ENCODE measurements at regions not wholly inside any gene's neighbourhood (a gene's known extent, or its start where the extent isn't known, plus 50 kb on each side); places are given as distances from the start of the nearest gene placed in this dataset.
"Not testable (repeated sequence)": the region's sequence is repeated elsewhere in the genome, so short reads cannot be mapped to it uniquely, and the experiment has no call there.

- not testable (repeated sequence) for DNase-seq
Measured at GRCh38 chr3:125697979-125698640, 102.8 kb upstream of the OSBPL11 start.

GRCh38 chr3:125715651-125716050 lies 120.4 kb upstream of the OSBPL11 start:
- no peak for DNase-seq

GRCh38 chr3:125732151-125732550 lies 136.9 kb upstream of the OSBPL11 start:
- not testable (repeated sequence) for DNase-seq

GRCh38 chr3:125741991-125742718 lies 146.9 kb upstream of the OSBPL11 start:
- DNase-seq, result not testable (repeated sequence)

GRCh38 chr3:125742845-125743244 lies 147.5 kb upstream of the OSBPL11 start:
- not testable (repeated sequence) for DNase-seq

GRCh38 chr3:125757050-125757449 lies 161.8 kb upstream of the OSBPL11 start:
- DNase-seq, result not testable (repeated sequence)

- not testable (repeated sequence) for DNase-seq
Measured at GRCh38 chr3:125758641-125759130, 163.4 kb upstream of the OSBPL11 start.

GRCh38 chr3:125762601-125763000 lies 167.3 kb upstream of the OSBPL11 start:
- not testable (repeated sequence) for DNase-seq

- DNase-seq, result peak; percentile 31
Measured at GRCh38 chr3:125766285-125766826, 171.1 kb upstream of the OSBPL11 start.

GRCh38 chr3:125766931-125767330 lies 171.6 kb upstream of the OSBPL11 start:
- DNase-seq, result not testable (repeated sequence)

- DNase-seq, result no peak
Measured at GRCh38 chr3:125767641-125768040, 172.3 kb upstream of the OSBPL11 start.

- DNase-seq, result not testable (repeated sequence)
Measured at GRCh38 chr3:125768821-125769220, 173.5 kb upstream of the OSBPL11 start.

GRCh38 chr3:125771506-125771905 lies 176.2 kb upstream of the OSBPL11 start:
- DNase-seq, result not testable (repeated sequence)

GRCh38 chr3:125774433-125775034 lies 179.2 kb upstream of the OSBPL11 start:
- DNase-seq, result not testable (repeated sequence)

- not testable (repeated sequence) for DNase-seq
Measured at GRCh38 chr3:125775106-125775505, 179.8 kb upstream of the OSBPL11 start.

- DNase-seq, result not testable (repeated sequence)
Measured at GRCh38 chr3:125775606-125776294, 180.5 kb upstream of the OSBPL11 start.

- DNase-seq, result not testable (repeated sequence)
Measured at GRCh38 chr3:125779276-125779675, 184.0 kb upstream of the OSBPL11 start.

GRCh38 chr3:125779918-125780317 lies 184.6 kb upstream of the OSBPL11 start:
- DNase-seq, result not testable (repeated sequence)

GRCh38 chr3:125781678-125782077 lies 186.4 kb upstream of the OSBPL11 start:
- DNase-seq, result not testable (repeated sequence)

GRCh38 chr3:125790312-125790711 lies 178.7 kb upstream of the ROPN1B start:
- not testable (repeated sequence) for DNase-seq

- not testable (repeated sequence) for DNase-seq
Measured at GRCh38 chr3:125791021-125791420, 178.0 kb upstream of the ROPN1B start.

GRCh38 chr3:125810010-125810409 lies 159.0 kb upstream of the ROPN1B start:
- DNase-seq, result not testable (repeated sequence)

GRCh38 chr3:125822175-125822574 lies 146.8 kb upstream of the ROPN1B start:
- not testable (repeated sequence) for DNase-seq

All from NCI-H1092 (cell line).